ENCODE measurements at regions not wholly inside any gene's neighbourhood (a gene's known extent, or its start where the extent isn't known, plus 50 kb on each side); places are given as distances from the start of the nearest gene placed in this dataset.
"Not testable (repeated sequence)": the region's sequence is repeated elsewhere in the genome, so short reads cannot be mapped to it uniquely, and the experiment has no call there.

DNA sequence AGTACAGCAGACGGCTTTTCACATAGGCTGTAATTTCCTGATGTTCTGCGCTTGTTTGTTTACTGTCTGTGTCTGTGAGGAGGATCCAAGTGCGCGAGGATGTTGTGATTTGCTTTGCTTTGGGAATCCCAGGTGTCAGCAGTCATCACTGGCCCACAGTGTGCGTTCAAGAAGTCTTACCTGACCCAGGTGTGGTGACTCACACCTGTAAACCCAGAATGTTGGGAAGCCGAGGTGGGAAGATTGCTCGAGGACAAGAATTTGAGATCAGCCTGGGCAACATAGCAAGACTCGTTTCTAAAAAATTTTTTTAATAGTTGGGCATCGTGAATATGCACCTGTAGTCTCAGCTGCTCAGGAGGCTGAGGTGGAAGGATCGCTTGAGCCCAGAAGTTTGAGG lies 110.7 kb downstream of the CRLF3 start:
- not testable (repeated sequence) for DNase-seq (ENCODE audit: low read depth in 4 of 4, low spot score in 3 of 4)

DNA sequence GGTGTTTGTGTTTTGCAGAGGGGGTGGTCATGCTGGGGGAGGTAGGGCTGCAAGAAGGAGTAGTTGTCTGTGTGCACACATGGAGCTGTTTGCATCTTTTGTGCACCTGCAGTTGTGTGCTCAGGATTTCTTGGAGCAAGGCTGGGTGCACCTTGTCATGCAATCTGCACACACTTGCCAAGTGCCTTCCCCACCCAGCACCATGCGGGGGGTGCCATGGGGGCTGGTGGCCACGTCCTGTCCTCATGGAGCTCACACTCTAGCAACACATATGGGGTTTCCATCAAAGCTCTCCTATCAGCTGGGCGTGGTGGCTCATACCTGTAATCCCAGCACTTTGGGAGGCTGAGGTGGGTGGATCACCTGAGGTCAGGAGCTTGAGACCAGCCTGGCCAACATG lies 111.6 kb downstream of the CRLF3 start:
- not testable (repeated sequence) for DNase-seq (ENCODE audit: low read depth in 4 of 4, low spot score in 3 of 4)

GRCh38 chr17:30711626-30712507 lies 112.6 kb downstream of the CRLF3 start:
- not testable (repeated sequence) for DNase-seq (ENCODE audit: low read depth in 4 of 4, low spot score in 3 of 4)

GRCh38 chr17:30711176-30711575 lies 113.3 kb downstream of the CRLF3 start:
- DNase-seq (ENCODE audit: low read depth in 4 of 4, low spot score in 3 of 4) = not testable (repeated sequence)

- DNase-seq (ENCODE audit: low read depth in 4 of 4, low spot score in 3 of 4) = not testable (repeated sequence)
Observed at GRCh38 chr17:30710276-30711088, 114.0 kb downstream of the CRLF3 start.

GRCh38 chr17:30709561-30710275 lies 114.8 kb downstream of the CRLF3 start:
- not testable (repeated sequence) for DNase-seq (ENCODE audit: low read depth in 4 of 4, low spot score in 3 of 4)

- DNase-seq (ENCODE audit: low read depth in 4 of 4, low spot score in 3 of 4) = not testable (repeated sequence)
Observed at GRCh38 chr17:30709096-30709495, 115.4 kb downstream of the CRLF3 start.

DNA sequence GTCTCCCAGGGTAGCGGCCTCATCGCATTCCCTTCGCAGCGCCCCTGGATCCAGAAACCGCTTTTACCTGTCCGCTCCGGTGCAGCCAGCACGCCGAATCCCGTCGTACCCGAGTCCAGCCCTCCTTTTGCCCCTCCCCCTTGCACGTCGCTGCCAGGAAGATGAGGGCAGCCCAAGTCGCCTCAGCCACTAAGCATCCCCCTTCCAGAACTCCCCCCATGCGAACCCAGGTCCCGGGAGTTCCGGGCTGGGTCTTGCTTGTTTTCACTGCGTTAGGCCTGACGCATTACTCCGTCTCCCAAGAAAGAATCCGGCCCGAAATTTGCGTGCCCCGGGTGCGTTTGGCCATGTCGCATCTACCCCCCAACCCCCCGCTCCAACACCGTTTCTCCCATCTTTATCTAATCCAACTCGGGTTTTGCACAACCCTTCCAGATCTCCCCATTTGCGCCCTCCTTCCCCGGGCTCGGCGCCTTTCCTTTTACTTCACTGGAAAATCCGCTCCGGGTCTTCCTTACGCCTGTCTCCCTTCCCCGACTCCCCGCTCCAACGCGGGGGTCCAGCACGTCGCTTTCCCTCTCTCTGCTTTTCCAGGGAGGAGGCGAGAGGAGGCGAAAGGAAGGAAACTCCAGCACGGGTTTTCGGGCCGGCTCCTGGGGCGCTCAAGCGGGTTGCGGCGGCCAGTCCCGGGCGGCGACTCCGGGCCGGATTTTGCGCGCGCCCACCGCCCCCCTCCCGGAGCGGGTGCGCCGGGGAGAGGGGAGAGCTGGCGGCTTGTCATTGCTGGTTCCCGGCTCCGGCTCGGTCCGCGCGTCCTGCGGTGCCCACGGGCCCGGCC lies 116.0 kb downstream of the CRLF3 start:
- peak; percentile 88 to 93 (median 90) for DNase-seq (ENCODE audit: low read depth in 4 of 4, low spot score in 3 of 4)

DNA sequence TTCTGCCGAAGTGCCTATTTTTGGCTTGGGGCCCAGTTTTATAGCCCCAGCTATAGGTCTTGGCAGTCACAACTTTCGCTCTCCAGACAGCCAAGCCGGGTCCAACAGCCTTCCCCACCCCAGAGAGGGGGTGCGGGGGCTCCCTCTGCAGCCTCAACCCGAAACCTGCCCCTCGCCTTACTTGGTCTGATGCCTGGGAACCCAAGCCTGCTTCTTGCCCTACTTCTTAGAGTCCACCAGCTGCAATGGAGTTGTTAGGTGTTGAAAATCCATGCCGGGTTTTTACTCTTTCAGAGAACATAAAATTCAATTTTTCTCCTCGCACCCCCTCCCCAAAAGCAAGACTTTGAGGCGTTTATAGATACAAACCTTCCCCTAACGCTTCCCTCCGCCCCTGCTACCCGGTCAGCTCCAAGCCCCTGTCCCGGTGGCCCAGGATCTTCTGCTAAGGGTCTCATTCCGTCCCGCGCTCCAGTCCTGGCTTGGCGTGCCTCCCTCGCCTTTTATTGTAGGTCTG lies 116.7 kb downstream of the CRLF3 start:
- peak in 1 of 4 donors; percentile 58 for DNase-seq (ENCODE audit: low read depth in 4 of 4, low spot score in 3 of 4)

DNA sequence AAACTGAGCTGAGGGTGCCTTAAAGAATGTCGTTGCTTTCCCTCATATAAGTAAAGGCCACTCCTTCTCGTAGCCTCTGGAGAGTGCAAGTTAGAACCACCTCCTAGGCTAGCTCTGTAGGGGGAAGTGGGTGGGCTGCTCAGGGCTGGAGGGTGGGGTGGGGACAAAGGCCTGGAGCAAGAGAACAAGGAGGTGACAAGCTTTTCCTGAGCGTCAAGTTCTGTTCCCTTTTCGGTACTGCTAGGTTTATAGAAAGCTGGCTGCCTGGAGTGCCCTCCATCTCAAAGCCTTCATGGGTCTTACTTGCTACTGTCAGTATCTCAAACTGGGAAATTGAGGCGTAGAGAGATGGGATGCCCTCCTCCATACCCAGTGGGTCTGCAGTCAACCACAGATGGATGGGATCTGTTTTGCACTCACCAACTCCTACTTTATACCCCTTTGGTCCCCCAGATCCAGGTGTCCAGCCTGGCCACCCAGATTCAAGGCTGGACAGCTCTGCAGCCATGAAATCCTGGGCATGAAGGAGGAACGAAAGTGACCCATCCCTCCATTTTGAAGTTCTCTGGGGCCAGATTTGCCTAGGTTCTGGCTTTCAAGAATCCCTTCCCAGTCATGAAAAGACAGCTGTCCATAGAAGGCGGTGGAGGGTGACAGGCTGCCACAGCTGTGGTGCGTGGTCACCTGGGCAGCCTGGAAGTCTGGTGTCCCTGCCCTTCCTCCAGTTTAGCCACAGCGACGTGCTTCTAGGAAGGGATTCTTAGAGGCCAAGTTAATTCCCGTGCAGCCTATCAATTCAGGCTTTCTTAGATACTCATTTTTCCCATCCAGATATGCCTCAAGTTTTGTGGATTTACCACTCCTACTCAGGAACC lies 117.8 kb downstream of the CRLF3 start:
- not testable (repeated sequence) for DNase-seq (ENCODE audit: low read depth in 4 of 4, low spot score in 3 of 4)

- DNase-seq (ENCODE audit: low read depth in 4 of 4, low spot score in 3 of 4) = not testable (repeated sequence)
Observed at GRCh38 chr17:30706004-30706403, 118.5 kb downstream of the CRLF3 start.

- DNase-seq (ENCODE audit: low read depth in 4 of 4, low spot score in 3 of 4) = no peak
Observed at GRCh38 chr17:30701498-30701989, 122.9 kb downstream of the CRLF3 start.

- not testable (repeated sequence) for DNase-seq (ENCODE audit: low read depth in 4 of 4, low spot score in 3 of 4)
Observed at GRCh38 chr17:30700833-30701232, 123.7 kb downstream of the CRLF3 start.

DNA sequence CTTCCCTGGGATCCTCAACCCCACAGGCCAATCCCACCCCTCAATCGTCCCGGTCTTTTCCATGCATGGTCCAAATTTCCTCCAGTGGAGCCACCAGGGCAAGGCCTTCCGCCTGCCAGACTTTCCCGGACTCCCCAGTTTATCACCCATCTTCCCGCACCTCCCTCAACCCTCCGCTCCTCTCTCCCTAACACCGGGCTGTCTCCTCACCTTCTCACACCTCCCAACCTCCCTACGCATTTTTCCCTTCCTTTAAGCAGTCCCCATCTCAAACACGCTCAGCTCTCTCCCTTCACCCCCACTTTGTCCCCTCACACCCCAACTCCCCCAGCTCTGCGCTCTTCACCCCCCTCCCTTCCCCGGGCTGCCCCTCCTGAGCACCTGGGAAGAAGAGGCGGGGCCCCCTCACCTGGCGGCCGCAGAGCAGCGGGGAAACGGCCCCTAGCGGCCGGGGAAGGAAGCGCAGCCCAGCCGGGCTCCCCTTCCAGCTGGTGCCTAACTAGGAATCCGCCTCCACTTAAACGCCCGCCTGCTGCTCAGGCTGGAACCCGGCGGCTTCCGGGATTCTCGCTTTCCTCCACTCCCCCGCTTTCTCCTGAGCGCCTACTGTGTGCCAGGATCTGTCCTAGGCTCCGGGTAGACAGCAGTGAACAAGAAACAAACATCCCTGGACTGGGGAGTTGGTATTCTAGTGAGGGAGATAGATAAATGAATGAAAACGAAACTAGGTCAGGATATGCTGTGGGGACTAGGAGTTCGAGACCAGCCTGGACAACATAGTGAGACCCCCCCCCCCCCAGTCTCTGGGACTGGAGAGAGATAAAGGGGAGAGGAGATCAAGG lies 126.7 kb downstream of the CRLF3 start:
- not testable (repeated sequence) for DNase-seq (ENCODE audit: low read depth in 4 of 4, low spot score in 3 of 4)

DNA sequence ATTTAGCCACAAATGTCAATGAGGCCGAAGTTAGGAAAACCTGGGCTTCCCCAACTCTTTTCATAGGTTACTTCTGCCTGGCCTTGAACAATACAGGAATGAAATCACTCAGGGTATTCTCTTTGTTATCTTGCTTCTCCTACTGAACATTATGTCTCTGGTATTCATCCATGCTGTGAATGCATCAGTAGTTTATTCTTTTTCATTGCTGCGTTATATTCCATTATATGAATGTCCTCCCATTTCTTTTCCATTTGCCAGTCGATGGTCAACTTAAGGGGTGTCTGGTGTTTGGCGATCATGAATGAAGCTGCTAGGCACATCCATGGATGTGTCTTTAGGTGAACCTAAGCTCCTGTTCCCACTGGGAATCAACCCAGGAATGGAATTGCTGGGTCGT lies 128.3 kb downstream of the CRLF3 start:
- no peak for DNase-seq (ENCODE audit: low read depth in 4 of 4, low spot score in 3 of 4)

- DNase-seq (ENCODE audit: low read depth in 4 of 4, low spot score in 3 of 4) = not testable (repeated sequence)
Observed at GRCh38 chr17:30695265-30695811, 129.2 kb downstream of the CRLF3 start.

GRCh38 chr17:30693772-30694171 lies 130.7 kb downstream of the CRLF3 start:
- DNase-seq (ENCODE audit: low read depth in 4 of 4, low spot score in 3 of 4) = not testable (repeated sequence)
